ENCODE measurements at regions not wholly inside any gene's neighbourhood (a gene's known extent, or its start where the extent isn't known, plus 50 kb on each side); places are given as distances from the start of the nearest gene placed in this dataset.

DNA sequence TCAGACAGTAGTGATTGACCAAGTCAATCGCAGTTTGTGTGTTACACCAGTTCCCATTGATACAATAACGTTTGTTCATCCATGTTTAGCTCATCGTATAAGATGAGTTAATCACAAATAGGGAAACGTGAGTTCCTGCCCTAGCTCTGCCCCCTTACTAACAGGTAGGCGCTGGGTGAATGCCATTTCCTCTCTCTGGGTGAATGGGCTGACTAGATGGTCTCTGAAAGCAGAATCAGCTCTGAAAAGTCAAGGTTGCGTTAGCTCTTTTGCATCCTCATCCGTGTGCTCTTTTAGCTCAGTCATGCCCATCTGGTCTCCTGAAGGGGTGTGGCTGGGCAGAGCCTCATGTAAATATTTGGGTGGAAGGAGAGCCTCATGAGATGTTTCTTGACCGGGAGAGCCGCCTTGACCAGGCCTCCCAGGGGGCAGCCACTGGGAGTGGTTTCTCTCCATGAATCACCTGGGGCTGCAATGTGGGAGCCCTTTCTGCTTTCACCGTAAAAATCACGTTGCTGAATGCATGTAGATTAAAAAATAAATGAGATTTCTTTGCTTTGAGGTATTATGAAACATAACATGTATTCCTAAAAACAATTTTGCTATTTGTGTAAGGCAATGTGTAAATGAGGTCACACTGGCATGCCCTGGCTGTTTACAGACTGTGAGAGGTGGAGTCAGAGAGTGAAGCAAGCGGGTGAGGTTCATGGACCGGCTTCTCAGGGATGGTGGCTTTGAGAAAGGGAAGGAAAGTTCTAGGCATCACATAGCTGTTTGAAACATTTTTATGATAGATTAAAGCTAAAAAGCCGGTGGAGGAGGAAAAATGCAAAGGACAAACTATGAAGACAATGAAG, 108.4 kb upstream of the RASGRP1 start:
- no peak for DNase-seq

DNA sequence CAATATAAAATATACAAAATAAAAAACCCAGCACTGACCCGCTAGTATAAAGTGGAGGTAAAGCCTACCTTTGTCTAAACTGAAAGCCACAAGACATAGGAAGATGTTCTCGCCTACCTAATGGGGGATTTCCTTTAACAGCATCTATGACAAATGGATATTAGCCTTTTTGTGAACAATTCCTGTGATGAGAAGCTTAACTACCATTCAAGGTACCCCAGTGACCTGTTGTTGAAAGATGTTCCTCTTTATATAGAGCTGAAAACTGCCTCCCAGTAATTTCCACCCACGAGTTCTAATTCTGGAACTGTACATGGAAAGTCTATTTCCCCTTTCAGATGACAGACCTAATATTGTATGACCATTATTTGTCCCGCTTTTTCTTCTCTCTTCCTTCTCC, 109.8 kb upstream of the RASGRP1 start:
- no peak for DNase-seq

- DNase-seq = no peak
These were observed 113.7 kb upstream of the RASGRP1 start for GRCh38 chr15:38678281-38678680.

GRCh38 chr15:38680775-38681174, 116.2 kb upstream of the RASGRP1 start:
- DNase-seq = no peak

- no peak for DNase-seq
These were observed 117.7 kb upstream of the RASGRP1 start for GRCh38 chr15:38682363-38682762.

- DNase-seq = no peak
These were observed 118.2 kb upstream of the RASGRP1 start for GRCh38 chr15:38682861-38683260.

- peak; percentile 8 for DNase-seq
These were observed 119.0 kb upstream of the RASGRP1 start for GRCh38 chr15:38683382-38684242.

DNA sequence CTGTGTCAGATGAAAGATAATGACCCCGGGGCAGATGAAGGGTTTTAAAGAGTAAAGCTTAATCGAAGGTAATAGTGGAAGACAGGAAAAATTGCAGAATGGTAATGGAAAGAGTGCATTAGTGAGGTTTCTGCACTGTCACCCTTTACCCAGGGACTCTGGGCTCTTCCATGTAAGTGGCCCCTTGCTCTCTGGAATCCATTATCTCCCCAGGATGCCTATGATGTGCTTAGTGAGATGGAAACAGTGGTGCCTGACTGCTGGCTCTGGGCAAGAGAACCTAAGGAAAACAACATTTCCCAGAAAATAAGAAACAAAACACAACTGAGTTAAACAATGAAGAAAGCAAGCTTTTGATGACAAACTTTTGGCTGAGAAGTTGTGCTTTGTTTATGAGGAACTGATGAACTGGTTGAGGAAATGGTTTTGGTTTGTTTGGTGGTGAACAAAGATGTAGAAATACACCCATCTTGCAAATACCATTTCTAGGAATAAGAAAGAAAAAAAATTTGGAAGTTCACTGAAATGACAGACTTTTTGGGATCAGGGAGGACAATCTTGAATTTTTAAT, 119.9 kb upstream of the RASGRP1 start:
- peak; percentile 12 for DNase-seq

DNA sequence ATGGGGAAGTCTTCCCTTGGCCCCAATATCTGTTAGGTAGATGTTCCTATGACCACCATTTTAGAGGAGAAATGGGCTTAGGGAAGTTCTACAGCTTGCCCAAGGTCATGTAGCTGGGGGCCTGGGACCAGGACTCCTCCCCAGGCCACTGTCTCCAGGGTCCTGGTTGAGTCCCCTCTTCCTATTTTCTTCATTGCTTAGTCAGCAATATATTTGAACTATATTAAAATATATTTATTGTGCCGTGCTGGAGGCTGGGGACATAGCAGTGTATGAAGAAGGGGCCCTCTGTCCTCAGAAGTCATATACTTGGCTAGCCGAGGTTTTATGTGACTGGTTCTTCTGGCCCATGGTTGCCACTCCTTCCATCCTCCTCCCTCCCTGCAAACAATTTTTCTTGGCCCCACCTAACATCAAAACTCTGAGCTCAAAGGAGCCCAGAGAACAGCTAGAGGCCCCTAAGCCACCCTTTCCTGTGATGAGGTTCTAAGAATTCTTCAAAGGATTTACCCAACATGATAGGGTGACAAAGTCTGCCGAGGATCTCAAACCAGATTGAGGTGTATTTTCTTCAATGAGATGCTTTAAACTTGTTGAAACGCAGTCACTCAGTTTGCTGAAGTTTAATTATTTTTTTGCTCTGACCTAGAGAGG, 121.2 kb upstream of the RASGRP1 start:
- DNase-seq = no peak

- DNase-seq = no peak
These were observed 122.7 kb upstream of the RASGRP1 start for GRCh38 chr15:38687340-38687739.

- DNase-seq = no peak
These were observed 123.3 kb upstream of the RASGRP1 start for GRCh38 chr15:38687775-38688495.

DNA sequence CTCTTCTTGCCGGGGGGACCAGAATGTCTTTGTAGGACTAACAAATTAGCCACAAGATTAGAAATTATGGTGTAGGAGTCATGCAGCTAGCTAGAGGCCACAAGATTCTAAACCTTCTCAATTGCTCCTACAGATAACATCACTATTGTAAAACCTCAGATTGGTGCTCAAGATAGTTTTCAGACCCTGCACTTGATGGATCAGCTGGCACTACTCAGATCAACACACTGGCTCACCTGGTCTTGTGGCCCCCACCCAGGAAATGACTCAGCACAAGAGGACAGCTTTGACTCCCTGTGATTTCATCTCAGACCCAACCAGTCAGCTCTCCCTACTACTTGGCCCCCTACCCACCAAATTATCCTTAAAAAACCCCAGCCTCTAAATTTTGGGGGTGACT, 124.1 kb upstream of the RASGRP1 start:
- DNase-seq = no peak

- no peak for DNase-seq
These were observed 124.9 kb upstream of the RASGRP1 start for GRCh38 chr15:38689522-38689921.

DNA sequence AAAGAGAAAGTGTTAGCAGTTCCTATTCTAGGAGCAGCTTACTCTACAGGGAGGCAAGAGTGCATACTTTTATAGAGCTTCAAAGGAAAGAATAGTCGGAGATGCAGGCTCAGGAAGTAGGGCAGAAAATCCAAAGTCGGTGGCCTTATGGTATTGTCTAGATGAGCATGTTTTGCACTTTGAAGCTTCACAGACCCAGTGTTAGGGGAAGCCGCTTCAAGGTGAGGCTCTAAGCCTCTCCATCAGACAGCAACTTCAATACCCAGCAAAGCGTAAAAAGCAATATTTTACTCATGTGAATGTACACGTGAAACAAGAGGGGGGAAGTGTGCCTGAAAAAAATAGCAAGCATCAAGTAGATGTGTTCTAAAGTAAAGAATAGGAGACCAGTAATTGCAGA, 125.6 kb upstream of the RASGRP1 start:
- no peak for DNase-seq

DNA sequence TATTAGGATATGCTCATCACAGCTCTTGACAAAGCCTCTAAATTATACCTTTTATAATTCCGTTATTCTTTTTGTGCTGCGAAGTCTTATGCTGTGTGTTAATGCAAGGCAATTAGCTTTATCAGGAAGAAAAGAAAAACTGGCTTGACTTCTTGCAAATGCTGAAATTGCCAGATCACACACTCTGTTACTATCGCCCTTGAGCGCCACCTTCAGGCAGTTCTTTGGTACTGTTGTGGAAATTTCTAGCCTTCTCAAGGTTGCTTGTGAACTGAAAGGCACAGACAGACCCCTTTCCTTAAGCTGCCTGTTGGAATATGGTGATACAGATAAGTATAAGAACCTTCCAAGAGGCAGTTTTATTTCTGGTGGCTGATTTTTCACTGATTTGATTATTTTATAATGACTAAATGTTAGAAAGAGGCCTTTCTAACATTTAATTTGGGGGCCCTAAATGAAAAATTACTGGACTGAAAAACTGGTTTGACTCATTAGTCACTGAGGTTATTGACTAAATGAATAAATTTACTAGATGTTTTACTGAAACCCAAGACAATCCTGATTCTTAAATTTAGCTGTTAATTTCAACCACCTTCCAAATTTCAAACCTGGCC, 126.2 kb upstream of the RASGRP1 start:
- DNase-seq = peak; percentile 50

DNA sequence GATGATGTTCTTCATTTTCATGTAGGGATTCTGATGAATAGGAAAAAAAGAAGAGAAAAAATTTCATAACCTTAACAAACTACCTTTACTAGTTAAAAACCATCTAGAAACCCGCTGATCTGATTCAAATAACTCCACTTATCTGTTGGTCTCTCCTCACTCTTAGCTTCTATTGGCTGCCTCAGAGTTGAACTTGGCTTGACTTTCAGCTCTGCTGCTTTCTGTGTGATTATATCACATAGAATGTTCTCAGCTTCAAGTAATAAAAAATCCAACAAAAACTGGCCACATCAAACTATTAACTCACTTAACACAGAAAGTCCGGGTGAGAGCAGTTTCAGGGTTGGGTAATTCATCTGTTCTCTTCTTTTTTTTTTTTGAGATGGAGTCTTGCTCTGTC, 126.8 kb upstream of the RASGRP1 start:
- no peak for DNase-seq

- DNase-seq = no peak
These were observed 127.6 kb upstream of the RASGRP1 start for GRCh38 chr15:38691965-38692788.

- no peak for DNase-seq
These were observed 128.1 kb upstream of the RASGRP1 start for GRCh38 chr15:38692789-38693062.

DNA sequence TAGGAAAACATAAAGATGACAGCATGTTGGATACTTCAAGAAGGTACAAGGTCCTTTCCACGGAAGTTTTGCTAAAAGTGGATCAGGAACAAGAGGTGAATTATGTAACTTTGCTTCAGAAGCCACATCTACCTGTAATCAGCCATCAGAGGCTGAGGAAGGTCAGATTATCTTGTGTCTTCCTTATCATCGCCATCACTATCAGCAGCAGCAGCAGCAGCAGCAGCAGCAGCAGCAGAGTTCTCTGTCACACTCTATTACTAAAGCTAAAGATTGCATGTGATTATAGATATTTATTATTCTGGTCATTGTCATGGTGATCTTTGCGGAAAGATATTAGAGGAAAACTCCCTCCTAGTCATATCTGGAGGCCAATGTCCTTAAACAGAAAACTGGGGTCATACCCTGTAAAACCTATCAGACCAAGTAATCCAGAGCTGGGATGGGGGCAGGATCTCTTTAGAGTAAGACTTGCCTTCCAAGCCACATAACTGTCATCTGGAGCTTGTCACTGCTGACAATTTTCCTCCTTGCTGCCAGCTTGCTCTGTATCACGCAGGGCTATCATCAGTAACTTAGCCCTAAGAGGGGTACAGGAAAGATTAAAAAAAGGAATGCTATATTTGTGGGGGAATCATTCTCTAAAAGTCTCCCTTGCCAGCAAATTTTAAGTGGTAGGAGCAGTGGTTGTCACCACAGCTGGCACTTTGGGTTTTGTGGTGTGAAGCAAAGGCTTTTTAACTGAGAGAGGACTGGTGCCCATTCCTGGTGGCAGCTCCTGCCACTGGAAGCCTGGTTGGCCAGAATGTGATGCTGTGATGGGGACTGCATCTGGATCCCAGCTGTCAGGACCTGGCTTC, 130.9 kb upstream of the RASGRP1 start:
- DNase-seq = no peak

DNA sequence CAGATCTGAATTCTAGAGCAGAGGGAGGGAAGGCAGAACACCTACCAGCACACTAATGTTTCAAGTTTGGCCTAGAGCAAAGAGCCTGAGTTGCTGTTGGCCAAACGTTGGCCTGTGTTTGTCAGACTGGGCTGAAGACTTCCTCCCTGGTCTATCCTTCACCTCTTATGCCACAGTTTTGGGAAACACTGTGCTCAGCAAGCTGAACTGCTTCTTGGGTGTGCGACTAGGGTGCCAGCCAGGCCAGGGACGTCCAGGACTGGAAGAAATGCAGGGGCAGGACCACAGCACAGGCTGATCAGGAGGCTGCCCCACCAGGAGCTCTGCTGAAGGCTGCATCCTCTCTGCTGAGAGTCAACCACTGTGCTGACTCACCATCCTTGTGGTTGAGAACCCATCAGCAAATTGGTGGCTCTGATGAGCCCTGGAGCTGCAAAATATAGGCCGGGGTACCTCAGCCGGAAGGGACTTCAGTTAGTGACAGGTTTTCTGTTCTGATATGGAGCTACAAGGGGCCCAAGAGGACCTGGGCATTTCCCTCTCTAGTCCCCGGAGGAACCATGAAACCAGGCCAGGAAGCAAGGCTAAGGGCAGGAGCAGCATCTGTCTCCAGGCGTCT, 131.6 kb upstream of the RASGRP1 start:
- DNase-seq = no peak
